ENCODE measurements at regions not wholly inside any gene's neighbourhood (a gene's known extent, or its start where the extent isn't known, plus 50 kb on each side); places are given as distances from the start of the nearest gene placed in this dataset.
"Not testable (repeated sequence)": the region's sequence is repeated elsewhere in the genome, so short reads cannot be mapped to it uniquely, and the experiment has no call there.

DNA sequence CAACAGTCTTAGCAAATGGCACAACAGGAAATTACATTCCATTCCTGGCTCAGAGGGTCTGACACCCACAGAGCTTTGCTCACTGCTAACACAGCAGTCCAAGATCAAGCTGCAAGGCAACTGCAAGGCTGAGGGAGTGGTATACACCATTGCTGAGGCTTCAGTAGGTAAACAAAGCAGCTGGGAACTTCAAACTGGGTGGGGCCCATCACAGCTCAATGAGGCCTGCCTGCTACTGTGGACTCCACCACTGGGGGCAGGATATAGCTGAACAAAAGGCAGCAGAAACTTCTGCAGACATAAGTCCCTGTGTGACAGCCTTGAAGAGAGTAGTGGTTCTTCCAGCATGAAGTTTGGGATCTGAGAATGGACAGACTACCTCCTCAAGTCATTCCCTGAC lies 212.0 kb downstream of the CDY2A start:
- DNase-seq; ATAC-seq; H3K9me3 ChIP-seq; H3K4me1 ChIP-seq; H3K36me3 ChIP-seq; intact Hi-C loops (cut with DNase I); H3K27ac ChIP-seq; H3K4me3 ChIP-seq; H3K27me3 ChIP-seq: not testable (repeated sequence)

DNA sequence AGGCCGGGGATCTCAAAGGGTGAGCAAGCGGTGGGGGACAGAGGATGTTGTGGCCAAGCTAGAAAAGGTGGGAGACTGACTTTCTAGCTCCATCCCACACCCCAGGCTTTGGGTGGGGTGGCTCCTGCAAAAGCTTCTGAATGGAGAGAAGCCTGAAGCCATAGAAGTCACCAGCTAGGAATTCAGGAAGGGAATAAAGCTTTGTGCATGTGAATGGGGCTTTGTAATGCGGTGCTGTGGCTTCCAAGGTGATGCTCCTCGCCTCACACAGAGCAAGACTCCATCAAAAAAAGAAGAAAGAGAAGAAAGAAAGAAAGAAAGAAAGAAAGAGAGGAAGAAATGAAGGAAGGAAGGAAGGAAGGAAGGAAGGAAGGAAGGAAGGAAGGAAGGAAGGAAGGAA lies 237.0 kb downstream of the CDY2A start:
- H3K27ac ChIP-seq; DNase-seq; ATAC-seq; intact Hi-C loops (cut with DNase I); H3K36me3 ChIP-seq; H3K4me1 ChIP-seq; H3K27me3 ChIP-seq; H3K4me3 ChIP-seq; H3K9me3 ChIP-seq: not testable (repeated sequence)

DNA sequence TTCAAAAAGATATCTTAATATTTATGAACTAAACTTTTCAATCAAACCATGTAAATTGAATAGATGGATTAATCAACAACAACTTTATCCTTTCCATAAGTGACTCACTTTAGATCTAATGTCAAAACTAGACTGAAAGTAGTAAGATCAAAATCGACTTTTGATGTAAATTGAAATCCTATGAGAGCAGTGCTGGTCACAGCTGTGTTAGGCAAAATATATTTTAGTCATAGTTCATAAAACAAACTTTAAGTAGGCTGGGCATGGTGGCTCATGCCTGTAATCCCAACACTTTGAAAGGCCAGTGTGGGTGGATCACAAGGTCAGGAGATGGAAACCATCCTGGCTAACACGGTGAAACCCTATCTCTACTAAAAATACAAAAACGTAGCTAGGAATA lies 245.5 kb downstream of the CDY2A start:
- H3K27me3 ChIP-seq; intact Hi-C loops (cut with DNase I): not testable (repeated sequence)

DNA sequence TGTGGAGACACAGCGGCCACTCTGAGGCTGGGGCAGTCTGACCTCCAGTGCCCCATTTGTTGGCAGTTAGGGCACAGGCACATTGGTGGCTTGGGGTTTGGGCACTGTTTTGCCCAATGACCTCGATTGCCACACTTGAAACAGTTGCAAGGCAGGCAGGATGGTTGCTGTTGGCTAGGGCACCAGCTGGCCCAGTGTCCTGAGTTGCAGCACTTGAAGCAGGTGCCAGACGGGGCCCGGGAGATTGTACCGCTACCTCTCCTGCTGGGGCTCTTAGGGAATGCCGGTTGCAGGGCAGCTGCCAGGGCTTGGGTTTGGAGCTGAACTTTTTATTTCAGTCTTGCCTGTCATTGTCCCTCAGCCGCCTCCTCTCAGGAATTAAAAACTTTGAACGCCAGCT lies 252.2 kb upstream of the HSFY1 start:
- H3K27ac ChIP-seq; H3K4me3 ChIP-seq; DNase-seq; H3K27me3 ChIP-seq; ATAC-seq; H3K9me3 ChIP-seq; H3K36me3 ChIP-seq; H3K4me1 ChIP-seq; intact Hi-C loops (cut with DNase I): not testable (repeated sequence)

More for the DNA sequence above, 245.5 kb downstream of the CDY2A start:
- not testable (repeated sequence) for H3K9me3 ChIP-seq, H3K4me1 ChIP-seq, H3K36me3 ChIP-seq, H3K4me3 ChIP-seq, DNase-seq, ATAC-seq, H3K27ac ChIP-seq

DNA sequence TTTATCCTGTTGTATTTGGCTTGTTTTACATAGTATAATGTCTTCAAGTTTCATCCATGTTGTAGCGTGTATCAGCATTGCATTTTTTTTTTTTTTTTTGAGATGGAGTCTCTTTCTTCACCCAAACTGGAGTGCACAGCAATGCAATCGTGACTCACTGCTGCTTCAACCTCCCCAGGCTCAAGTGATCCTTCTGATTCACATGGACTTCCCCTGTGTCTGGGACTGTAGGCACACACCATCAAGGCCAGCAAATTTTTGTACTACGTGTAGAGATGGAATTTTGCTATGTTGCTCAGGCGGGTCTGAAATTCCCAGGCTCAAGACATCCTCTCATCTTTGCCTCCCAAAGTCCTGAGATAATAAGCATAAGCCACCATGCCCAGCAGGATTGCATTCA lies 248.1 kb upstream of the HSFY1 start:
- H3K9me3 ChIP-seq; H3K4me1 ChIP-seq; H3K36me3 ChIP-seq; H3K27ac ChIP-seq; H3K4me3 ChIP-seq; ATAC-seq; intact Hi-C loops (cut with DNase I); DNase-seq; H3K27me3 ChIP-seq: not testable (repeated sequence)

DNA sequence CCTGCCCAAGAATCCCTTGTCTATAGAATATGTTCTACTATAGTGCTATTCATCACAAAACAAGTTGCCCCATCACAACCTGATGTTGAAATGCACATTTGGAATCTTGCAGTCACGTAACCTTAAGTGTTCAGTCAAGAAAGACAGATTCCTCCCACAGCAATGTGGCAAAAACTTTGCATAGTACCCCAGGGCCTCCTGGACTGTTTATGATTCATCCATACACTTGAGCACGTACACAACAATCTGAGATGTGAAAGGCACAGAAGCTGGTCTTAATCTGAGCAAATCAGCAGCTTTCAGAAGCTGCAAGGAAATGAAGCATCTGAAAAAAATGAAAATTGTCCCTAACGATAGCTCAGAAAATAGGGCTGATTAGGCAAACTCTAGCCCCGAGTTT lies 240.2 kb upstream of the HSFY1 start:
- intact Hi-C loops (cut with DNase I); H3K4me1 ChIP-seq; H3K9me3 ChIP-seq; DNase-seq; ATAC-seq; H3K27ac ChIP-seq; H3K27me3 ChIP-seq; H3K36me3 ChIP-seq; H3K4me3 ChIP-seq: not testable (repeated sequence)

DNA sequence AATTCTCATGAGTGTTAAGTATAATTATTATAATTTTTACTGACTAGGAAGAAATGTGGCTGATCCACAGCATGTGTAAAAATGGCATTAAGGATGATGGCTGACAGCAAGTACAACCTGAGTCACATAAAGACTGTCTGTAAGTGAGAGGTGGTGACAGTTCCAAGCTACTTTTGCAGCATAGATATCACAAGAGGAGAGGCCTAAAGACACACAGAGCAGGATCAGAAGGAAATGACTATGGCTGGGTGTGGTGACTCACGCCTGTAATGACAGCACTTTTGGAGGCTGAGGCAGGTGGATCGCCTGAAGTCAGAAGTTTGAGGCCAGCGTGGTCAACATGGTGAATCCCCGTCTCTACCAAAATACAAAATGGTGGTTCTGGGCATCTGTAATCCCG lies 234.7 kb upstream of the HSFY1 start:
- H3K36me3 ChIP-seq; DNase-seq; H3K27me3 ChIP-seq; H3K4me3 ChIP-seq; ATAC-seq; intact Hi-C loops (cut with DNase I); H3K27ac ChIP-seq; H3K9me3 ChIP-seq; H3K4me1 ChIP-seq: not testable (repeated sequence)

DNA sequence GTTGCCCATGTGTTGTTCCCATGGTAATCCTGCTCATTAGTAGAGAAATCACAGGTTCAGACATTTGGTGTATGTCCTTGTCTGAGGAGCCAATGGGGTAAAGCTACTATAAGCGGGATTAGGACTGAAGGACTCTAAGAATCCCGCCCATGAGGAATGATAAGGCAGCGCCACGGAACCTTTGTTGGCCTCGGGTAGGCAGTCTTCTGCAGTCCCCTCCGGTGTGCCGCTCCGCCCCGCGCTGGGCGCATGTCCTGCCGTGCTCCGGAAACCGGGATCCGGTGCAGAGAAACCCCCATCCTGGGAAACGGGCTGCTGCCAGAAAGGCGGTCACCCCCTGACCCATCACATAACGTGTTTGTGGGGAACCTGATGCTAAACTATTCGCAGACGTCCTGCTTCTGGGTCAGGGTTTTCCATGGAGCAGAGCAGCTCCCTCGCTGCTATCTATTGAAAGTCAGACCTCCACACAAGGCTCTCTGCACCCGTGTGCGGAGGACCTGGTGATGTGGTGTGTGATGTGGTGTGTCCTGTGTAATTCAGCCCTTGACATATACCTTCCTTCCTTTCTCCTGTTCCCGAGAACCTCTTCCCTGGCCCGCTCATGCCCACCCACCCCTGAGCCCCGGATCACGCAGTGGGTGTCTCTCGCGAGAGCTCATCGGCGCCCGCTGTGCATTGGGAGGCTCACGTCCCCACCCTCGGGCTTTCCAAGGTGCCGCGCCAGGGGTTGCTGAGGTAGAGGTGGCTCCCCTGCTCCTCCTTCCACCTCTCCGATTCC lies 220.8 kb upstream of the HSFY1 start:
- H3K9me3 ChIP-seq; DNase-seq; intact Hi-C loops (cut with DNase I); H3K27me3 ChIP-seq; H3K4me3 ChIP-seq; H3K36me3 ChIP-seq; H3K4me1 ChIP-seq; H3K27ac ChIP-seq: not testable (repeated sequence)
- ATAC-seq, result peak; percentile 76

DNA sequence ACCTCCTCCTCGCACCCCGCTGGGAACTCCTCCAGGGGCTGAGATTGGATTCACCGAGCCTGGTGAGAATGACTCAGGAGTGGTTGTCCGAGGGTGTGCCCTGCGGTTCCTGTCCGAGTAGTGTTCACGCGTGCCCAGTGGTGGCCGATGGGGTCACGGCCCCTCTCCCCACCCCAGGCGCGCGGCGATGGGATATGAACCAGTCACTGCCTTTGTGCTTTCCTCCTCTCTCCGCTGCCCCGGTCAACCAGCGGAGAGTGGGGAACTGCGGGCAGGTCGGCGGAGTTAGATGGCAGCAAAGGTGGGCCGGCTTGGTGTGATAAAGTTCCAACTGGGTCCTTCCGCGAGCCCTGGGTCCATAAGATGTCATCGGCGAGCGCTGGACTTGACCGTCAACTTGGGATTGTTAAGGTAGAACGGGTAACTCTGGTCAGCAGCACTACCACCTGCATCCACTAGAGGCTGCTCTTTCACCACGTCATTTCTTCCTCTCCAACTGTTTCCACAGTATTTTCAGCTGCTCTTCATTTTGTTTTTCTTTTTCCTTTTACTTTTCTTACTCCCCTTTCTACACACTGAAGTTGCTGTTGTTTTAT lies 220.1 kb upstream of the HSFY1 start:
- H3K27ac ChIP-seq; intact Hi-C loops (cut with DNase I); H3K27me3 ChIP-seq; H3K4me1 ChIP-seq; H3K36me3 ChIP-seq; DNase-seq; H3K4me3 ChIP-seq; H3K9me3 ChIP-seq: not testable (repeated sequence)
- ATAC-seq, result peak; percentile 97

DNA sequence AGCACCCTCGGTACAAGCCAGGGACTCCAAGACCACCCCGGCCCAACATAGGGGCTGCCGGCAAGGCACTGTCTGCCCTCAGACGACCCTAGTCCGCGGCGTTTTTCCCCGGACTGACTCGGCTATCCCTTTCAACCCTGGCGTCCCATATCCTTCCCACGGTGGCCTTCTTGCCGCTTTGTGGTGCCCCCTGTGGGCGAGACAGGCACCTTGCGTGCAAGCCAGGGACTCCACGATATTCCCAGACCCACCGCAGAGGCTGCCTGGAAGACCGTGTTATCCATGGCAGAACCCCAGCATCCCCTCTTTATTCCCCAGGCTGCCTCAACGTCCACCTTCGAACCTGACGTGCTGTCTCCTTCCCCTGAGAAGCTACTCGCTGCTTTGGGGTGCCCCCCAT lies 204.0 kb upstream of the HSFY1 start:
- H3K27me3 ChIP-seq; intact Hi-C loops (cut with DNase I); ATAC-seq: not testable (repeated sequence)

More for the DNA sequence above, 204.0 kb upstream of the HSFY1 start:
- not testable (repeated sequence) for H3K9me3 ChIP-seq, H3K4me3 ChIP-seq, H3K4me1 ChIP-seq, H3K36me3 ChIP-seq, DNase-seq, H3K27ac ChIP-seq

All from upper lobe of right lung (tissue), 1 donor.